GM18520 (cell line): ENCODE measurements at regions not wholly inside any gene's neighbourhood (a gene's known extent, or its start where the extent isn't known, plus 50 kb on each side); places are given as distances from the start of the nearest gene placed in this dataset.

Experiments used
- ATAC-seq: cut with Tn5 transposase; IDR thresholded peaks from one replicate; pipeline ENCODE4 v1.9.1; 2021; ENCODE audit not compliant: unreplicated experiment

DNA sequence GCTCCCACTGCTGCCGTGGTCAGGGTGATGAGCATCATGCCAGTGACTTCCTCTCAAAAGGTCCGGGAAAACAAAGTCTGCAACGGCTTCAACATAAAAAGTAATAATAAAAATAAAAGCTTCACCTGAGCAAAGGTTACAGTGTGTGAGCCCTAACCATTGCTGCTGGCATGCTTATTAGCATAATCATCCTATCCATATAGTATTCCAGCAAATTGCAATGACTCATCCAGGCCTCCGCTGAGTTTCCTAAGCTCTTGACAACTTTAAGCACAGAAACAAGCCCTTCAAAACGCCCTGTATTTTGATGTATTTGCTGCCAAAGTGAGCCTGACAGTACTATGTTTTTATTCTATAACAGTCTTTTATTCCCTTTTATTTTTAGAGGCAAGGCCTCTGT, 100.5 kb downstream of the AASDH start:
- ATAC-seq, result no peak

DNA sequence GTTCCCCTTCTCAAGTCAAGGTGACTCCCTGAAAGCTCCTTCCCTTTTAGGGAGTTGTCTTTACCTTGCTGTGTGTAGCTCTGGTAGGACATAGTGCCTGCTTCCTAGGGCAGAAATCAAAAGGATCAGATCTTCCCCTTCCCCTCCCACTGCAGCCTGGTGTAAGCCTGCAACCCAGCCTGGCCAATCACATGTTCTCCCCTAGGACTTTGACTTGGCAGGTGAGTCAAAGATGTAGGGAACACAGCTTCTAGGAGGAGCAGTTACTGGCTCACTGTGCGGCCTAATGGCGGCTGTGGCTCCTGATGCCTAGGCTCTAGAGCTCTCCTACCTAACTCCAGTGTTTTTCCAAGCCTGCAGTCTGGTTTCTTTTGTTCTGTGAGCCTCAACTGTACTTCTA, 103.9 kb downstream of the AASDH start:
- ATAC-seq, result no peak

GRCh38 chr4:56282004-56282403, 105.3 kb downstream of the AASDH start:
- ATAC-seq, result no peak

DNA sequence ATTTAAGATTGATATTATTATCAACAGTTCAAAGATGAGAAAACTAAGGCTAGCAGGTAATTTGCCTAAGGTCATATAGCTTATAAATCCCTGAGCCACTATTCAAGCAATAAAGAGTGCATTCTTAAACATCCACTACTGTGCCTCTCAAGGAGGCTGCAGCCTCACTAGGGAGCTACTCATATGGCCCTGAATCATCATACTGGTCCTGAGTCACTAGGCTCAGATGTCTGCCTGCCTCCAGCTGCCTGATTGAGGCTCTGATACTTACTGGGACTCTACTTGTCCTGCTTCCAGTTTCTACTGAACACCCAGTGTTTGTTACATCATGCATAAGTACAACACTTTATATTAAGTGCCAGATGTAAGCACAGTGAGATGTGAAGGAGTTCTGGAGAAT, 110.7 kb downstream of the AASDH start:
- no peak for ATAC-seq

GRCh38 chr4:56273391-56273790, 113.9 kb downstream of the AASDH start:
- no peak for ATAC-seq

GRCh38 chr4:56272927-56273326, 114.4 kb downstream of the AASDH start:
- no peak for ATAC-seq

GRCh38 chr4:56272003-56272402, 115.3 kb downstream of the AASDH start:
- no peak for ATAC-seq

- ATAC-seq, result no peak
Observed at GRCh38 chr4:56271131-56271530, 116.2 kb downstream of the AASDH start.

GRCh38 chr4:56267558-56267957, 119.7 kb downstream of the AASDH start:
- no peak for ATAC-seq

- ATAC-seq, result no peak
Observed at GRCh38 chr4:56264873-56265272, 122.4 kb downstream of the AASDH start.

DNA sequence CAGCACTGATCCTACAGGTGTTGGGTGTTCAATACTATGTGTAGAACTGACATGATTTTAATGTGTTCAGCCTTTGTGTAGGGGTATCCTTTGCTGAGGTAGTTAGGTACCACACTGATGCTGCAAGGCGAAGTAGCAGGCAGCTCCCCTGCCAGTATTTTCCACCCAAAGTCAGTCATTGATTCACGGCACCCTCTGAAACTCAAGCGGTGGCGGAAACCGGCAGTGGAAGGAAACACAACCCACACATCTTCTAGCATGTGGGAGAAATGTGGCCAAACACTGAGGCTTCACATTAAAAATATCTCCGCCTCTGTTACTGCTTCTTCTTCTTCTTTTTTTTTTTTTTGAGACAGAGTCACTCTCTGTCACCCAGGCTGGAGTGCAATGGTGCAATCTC, 126.3 kb downstream of the AASDH start:
- no peak for ATAC-seq

DNA sequence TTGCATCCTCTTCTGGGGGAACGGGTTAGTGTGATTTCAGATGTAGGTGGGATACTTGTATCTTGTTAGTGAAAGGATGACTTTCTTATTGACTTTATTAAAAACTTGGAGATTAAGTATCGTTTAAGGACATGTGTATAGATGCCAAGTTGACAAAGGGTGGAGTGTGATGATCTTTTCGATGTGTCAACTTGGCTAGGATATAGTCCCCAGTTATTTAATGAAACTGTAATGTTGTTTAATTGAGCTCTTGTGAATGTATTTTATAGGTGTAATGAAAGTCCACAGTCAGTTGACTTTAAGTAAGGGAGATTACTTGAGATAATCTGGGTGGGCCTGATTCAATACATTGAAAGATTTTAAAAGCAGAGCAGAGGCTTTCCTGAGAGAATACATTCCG, 127.0 kb downstream of the AASDH start:
- no peak for ATAC-seq

DNA sequence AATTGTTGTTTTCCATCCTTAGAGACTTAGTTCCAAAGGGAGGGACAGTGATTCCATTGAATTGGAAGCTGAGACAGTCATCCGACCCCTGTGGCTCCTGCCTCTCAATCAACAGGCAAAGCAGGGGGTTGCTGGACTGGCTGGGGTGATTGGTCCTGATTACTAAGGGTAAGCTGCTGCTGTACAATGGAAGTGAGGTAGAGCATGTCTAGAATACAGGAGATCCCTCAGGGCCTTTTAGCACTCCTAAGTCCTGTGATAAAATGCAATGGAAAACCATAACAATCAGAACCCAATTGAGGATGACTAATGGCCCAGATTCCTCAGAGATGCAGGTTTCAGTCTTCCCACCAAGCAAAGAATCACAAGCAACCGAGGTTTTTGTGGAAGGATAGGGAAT, 127.6 kb downstream of the AASDH start:
- ATAC-seq, result no peak

- no peak for ATAC-seq
Observed at GRCh38 chr4:56255820-56256219, 131.5 kb downstream of the AASDH start.

GRCh38 chr4:56253666-56254305, 133.5 kb downstream of the AASDH start:
- ATAC-seq, result no peak

DNA sequence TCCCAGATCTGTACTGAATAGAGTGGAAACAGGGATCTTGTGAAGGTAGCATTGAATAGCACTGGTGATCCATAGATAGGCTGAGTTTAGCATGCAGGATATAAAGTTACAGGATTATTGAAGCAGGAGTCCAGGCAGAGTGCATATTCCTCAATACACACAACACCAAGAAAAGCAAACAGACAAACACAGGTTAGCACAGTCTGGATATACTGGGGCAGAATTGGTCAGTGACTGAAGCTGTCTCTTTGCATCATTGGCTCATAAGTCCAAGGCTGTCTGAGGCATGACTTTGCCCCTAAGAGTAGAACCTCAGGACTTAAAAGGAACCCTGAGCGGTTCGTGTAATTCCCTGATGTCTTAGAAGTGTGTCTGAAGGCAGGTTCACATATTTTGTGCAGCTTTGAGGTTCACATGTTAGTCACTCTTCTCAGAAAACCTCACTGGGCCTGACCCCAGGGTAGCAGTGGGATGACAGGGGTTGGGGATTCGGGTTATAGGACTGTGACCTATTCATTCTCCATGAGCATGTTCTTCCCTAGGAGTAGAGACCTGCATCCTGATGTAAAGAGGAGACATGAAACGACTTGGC, 134.6 kb downstream of the AASDH start:
- no peak for ATAC-seq

DNA sequence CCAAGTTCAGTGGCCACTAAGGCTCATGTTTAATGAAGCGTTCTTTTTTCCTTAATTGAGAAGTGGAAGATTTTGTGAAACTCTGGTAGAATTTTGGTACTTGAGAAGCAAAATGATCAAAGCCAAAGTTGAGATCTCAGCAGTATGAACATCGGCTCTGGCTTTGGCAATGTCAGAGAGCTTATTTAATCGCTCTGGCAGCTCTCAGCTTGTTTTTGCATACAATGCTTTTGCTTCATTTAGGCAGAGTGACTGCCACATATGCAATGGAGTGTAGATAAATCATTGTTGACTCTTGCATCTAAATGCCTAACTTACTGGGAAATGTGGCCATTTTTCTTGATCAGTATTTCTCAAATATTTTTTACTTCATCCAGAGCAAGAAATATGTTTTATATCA, 135.7 kb downstream of the AASDH start:
- no peak for ATAC-seq

GRCh38 chr4:56250776-56251175, 136.5 kb downstream of the AASDH start:
- no peak for ATAC-seq

- no peak for ATAC-seq
Observed at GRCh38 chr4:56247646-56248045, 139.6 kb downstream of the AASDH start.

DNA sequence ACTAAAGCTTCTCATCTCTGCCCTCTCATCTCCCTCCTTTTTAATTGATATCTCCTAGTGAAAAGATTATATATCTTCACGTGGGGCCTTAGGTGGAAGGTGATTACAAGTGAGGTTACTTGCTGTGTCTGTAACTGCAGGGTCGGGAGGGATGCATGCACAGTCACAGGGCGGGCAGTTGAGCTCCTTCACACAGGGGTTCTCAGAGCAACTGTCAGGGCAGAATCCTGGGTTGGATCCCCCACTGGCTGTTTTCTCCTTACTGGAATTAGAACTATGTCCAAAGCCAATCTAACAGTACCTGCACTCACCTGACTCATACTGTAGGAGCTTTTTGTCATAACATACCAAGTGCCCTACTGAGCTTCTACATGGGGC, 141.1 kb downstream of the AASDH start:
- no peak for ATAC-seq

- no peak for ATAC-seq
Observed at GRCh38 chr4:56245547-56246232, 141.6 kb downstream of the AASDH start.

DNA sequence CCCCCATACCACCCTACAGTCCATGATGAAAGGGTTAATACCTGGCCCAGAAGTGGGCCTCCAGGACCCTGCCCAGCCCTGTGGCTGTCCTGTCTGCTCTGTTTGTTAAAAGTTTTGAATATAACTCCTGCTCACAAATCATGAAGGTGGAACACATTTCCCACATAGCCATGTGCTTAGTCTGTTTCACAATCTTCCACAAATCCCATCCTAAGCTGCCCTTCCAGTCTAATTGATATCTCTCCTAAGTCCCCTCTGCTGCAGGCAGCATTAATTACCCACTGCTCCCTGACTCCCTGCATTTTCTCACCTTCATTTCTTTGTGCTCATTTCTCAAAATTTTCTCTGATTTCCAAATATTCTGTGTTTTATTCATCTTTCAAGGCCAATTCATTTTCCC, 142.6 kb downstream of the AASDH start:
- ATAC-seq, result no peak

GRCh38 chr4:56243107-56243506, 144.2 kb downstream of the AASDH start:
- ATAC-seq, result no peak
